GM12891 (cell line): ENCODE measurements at regions not wholly inside any gene's neighbourhood (a gene's known extent, or its start where the extent isn't known, plus 50 kb on each side); places are given as distances from the start of the nearest gene placed in this dataset.

Experiments used
- POLR2A ChIP-seq: IDR thresholded peaks from 2 replicates; pipeline ENCODE4 v1.6.1; 2011; ENCODE audit warnings: low read depth, low read length, control low read depth
- POLR2AphosphoS5 ChIP-seq: IDR thresholded peaks from 2 replicates; pipeline ENCODE4 v1.6.1; 2011; ENCODE audit warnings: low read depth, low read length, control low read depth
- SPI1 ChIP-seq: IDR thresholded peaks from 2 replicates; pipeline ENCODE4 v1.6.1; 2011; ENCODE audit warnings: low read depth, low read length, control low read depth

GRCh38 chr7:39890411-39890810 is 59.6 kb upstream of the CDK13 start:
- no peak for TF ChIP-seq POLR2A
- TF ChIP-seq SPI1, result no peak
- no peak for TF ChIP-seq POLR2AphosphoS5
